ENCODE measurements at regions not wholly inside any gene's neighbourhood (a gene's known extent, or its start where the extent isn't known, plus 50 kb on each side); places are given as distances from the start of the nearest gene placed in this dataset.

GRCh38 chr11:111148121-111148520, 97.4 kb upstream of the POU2AF2 start:
- DNase-seq (ENCODE audit: low spot score in 2 of 2) = no peak
- TF ChIP-seq CTCF (IDR thresholded peaks at IDR 0.05) (no peak), POLR2AphosphoS5 (IDR thresholded peaks at IDR 0.05) (no peak), POLR2A (IDR thresholded peaks at IDR 0.05) (no peak), EP300 (IDR thresholded peaks at IDR 0.05) (no peak)

GRCh38 chr11:111137846-111138245, 107.7 kb upstream of the POU2AF2 start:
- no peaks in the 10 kb centered on the region for H3K9me3 ChIP-seq
- 76% methylated on average over 1 of the region's 1 CpG for WGBS
- H3K4me3 ChIP-seq = no peak overlapping the region
- no peak for DNase-seq (ENCODE audit: low spot score in 2 of 2)
- no peaks in the 10 kb centered on the region for H3K4me1 ChIP-seq
- H3K27ac ChIP-seq = no peak overlapping the region
- TF ChIP-seq CTCF (IDR thresholded peaks at IDR 0.05) (no peak), POLR2A (IDR thresholded peaks at IDR 0.05) (no peak), EP300 (IDR thresholded peaks at IDR 0.05) (no peak), POLR2AphosphoS5 (IDR thresholded peaks at IDR 0.05) (no peak)
- H3K36me3 ChIP-seq = no peaks in the 10 kb centered on the region
- no peaks in the 10 kb centered on the region for H3K27me3 ChIP-seq

More at GRCh38 chr11:111148121-111148520, 97.4 kb upstream of the POU2AF2 start:
- H3K27ac ChIP-seq = no peak overlapping the region
- 53% methylated on average over 3 of the region's 3 CpGs for whole genome bisulfite sequencing
- H3K9me3 ChIP-seq = no peaks in the 10 kb centered on the region
- no peak overlapping the region for H3K4me3 ChIP-seq
- H3K36me3 ChIP-seq = no peaks in the 10 kb centered on the region
- H3K27me3 ChIP-seq = no peaks in the 10 kb centered on the region
- peaks cover 9% of the 10 kb centered on the region for H3K4me1 ChIP-seq

- Histone ChIP-seq H3K4me1 (no peaks in the 10 kb centered on the region), H3K9me3 (no peaks in the 10 kb centered on the region), H3K4me3 (no peak overlapping the region), H3K27ac (no peak overlapping the region), H3K27me3 (no peaks in the 10 kb centered on the region), H3K36me3 (no peaks in the 10 kb centered on the region)
- no peak for DNase-seq (ENCODE audit: low spot score in 2 of 2)
- TF ChIP-seq EP300 (IDR thresholded peaks at IDR 0.05) = no peak
- TF ChIP-seq POLR2A (IDR thresholded peaks at IDR 0.05) = no peak
- TF ChIP-seq POLR2AphosphoS5 (IDR thresholded peaks at IDR 0.05) = no peak
- no peak for TF ChIP-seq CTCF (IDR thresholded peaks at IDR 0.05)
- 59% methylated on average over 11 of the region's 11 CpGs for WGBS
Measured at GRCh38 chr11:111135778-111136570, 109.6 kb upstream of the POU2AF2 start.

GRCh38 chr11:111135101-111135500, 110.4 kb upstream of the POU2AF2 start:
- TF ChIP-seq POLR2A (IDR thresholded peaks at IDR 0.05) (no peak), CTCF (IDR thresholded peaks at IDR 0.05) (no peak), EP300 (IDR thresholded peaks at IDR 0.05) (no peak), POLR2AphosphoS5 (IDR thresholded peaks at IDR 0.05) (no peak)

GRCh38 chr11:111128076-111128870, 117.3 kb upstream of the POU2AF2 start:
- H3K27ac ChIP-seq = no peak overlapping the region
- DNase-seq (ENCODE audit: low spot score in 2 of 2) = no peak
- H3K4me1 ChIP-seq = peaks cover 11% of the 10 kb centered on the region
- no peaks in the 10 kb centered on the region for H3K9me3 ChIP-seq
- no peak overlapping the region for H3K4me3 ChIP-seq
- H3K36me3 ChIP-seq = no peaks in the 10 kb centered on the region
- TF ChIP-seq EP300 (IDR thresholded peaks at IDR 0.05) = no peak
- TF ChIP-seq POLR2AphosphoS5 (IDR thresholded peaks at IDR 0.05) = no peak
- WGBS = 50% methylated on average over 3 of the region's 3 CpGs
- H3K27me3 ChIP-seq = no peaks in the 10 kb centered on the region

More at GRCh38 chr11:111135101-111135500, 110.4 kb upstream of the POU2AF2 start:
- no peak overlapping the region for H3K27ac ChIP-seq
- no peaks in the 10 kb centered on the region for H3K36me3 ChIP-seq
- no peaks in the 10 kb centered on the region for H3K27me3 ChIP-seq
- H3K4me3 ChIP-seq = no peak overlapping the region
- peaks cover under 1% of the 10 kb centered on the region for H3K4me1 ChIP-seq
- WGBS = 81% methylated on average over 2 of the region's 2 CpGs
- no peaks in the 10 kb centered on the region for H3K9me3 ChIP-seq
- DNase-seq (ENCODE audit: low spot score in 2 of 2) = no peak

All from suprapubic skin (tissue), 4 donors.